Activated CD4-positive, alpha-beta memory T cell treated with anti-CD3 and anti-CD28 coated beads, Interleukin-2, amount 10 ng/mL, durations not matched to agents 7 days and 5 days (primary cell): ENCODE measurements at regions not wholly inside any gene's neighbourhood (a gene's known extent, or its start where the extent isn't known, plus 50 kb on each side); places are given as distances from the start of the nearest gene placed in this dataset.
"Not testable (repeated sequence)": the region's sequence is repeated elsewhere in the genome, so short reads cannot be mapped to it uniquely, and the experiment has no call there.

Source experiments
- CTCF ChIA-PET: fragments of 350-600 bp; sonication (Branson Sonifier 250); formaldehyde crosslinking; loops from one replicate; lab custom pipeline; 2021; ENCODE audit warnings: antibody characterized with exemption, inconsistent platforms; lab: Charles Lee
- POLR2A ChIA-PET: fragments of 350-600 bp; sonication (Branson Sonifier 250); formaldehyde crosslinking; loops from one replicate; lab custom pipeline; 2021; ENCODE audit warnings: antibody characterized with exemption; lab: Charles Lee
- DNase-seq: peaks from one replicate; pipeline ENCODE4 v3.0.0-alpha.2; 2020
- H3K27ac Mint-ChIP-seq: one replicate; pipeline ENCODE4 v1.8.0; 2021; ENCODE audit warnings: mild to moderate bottlenecking, mixed read lengths
- H3K27me3 Mint-ChIP-seq: one replicate; pipeline ENCODE4 v1.8.0; 2021; ENCODE audit warnings: mixed read lengths
- H3K36me3 Mint-ChIP-seq: one replicate; pipeline ENCODE4 v1.8.0; 2021; ENCODE audit warnings: low read depth, mixed read lengths
- H3K4me1 Mint-ChIP-seq: one replicate; pipeline ENCODE4 v1.8.0; 2021; ENCODE audit warnings: mixed read lengths
- H3K4me3 Mint-ChIP-seq: one replicate; pipeline ENCODE4 v1.8.0; 2021; ENCODE audit warnings: mild to moderate bottlenecking, mixed read lengths
- H3K9me3 Mint-ChIP-seq: one replicate; pipeline ENCODE4 v1.8.0; 2021; ENCODE audit warnings: mixed read lengths

DNA sequence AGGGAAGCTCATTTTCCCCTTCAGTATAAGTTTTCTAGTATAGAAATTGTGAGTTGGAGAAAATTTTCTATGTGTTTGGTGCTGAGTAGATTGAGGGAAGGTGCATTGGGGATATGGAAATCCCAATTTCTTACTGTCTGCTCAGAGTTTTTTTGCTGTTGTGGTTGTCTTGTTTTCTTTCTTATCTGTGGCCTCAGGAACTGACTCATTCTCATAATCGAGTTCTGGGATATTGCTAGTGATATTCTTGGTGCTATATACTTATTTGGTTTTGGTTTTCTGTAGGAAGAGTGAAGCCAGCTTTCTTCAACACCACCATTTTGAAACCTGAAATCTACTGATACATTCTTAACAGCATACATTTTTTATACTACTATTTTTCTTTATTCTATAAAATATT, 869.2 kb downstream of the DIPK2A start:
- Mint-ChIP-seq H3K36me3 (no peaks in the 10 kb centered on the region), H3K4me1 (no peaks in the 10 kb centered on the region), H3K27me3 (no peaks in the 10 kb centered on the region), H3K4me3 (no peak overlapping the region), H3K9me3 (peaks cover 4% of the 10 kb centered on the region), H3K27ac (no peak overlapping the region)
- DNase-seq: no peak
- CTCF ChIA-PET: no interaction called here
- POLR2A ChIA-PET: no interaction called here

DNA sequence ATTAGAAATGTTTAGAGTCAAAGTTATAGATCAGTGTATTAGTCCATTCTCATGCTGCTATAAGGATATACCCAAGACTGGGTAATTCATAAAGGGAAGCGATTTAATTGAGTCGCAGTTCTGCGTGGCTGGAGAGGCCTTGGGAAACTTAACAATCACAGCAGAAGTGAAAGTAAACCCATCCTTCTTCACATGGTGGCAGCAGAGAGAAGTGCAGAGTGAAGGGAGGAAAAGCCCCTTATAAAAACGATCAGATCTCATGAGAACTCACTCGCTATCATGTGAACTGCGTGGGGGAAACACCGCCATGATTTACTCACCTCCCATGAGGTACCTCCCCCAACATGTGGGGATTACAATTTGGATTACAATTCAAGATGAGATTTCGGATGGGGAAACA, 871.5 kb downstream of the DIPK2A start:
- CTCF ChIA-PET: no interaction called here
- no peaks in the 10 kb centered on the region for H3K4me1 Mint-ChIP-seq
- POLR2A ChIA-PET: no interaction called here
- no peaks in the 10 kb centered on the region for H3K27me3 Mint-ChIP-seq
- no peaks in the 10 kb centered on the region for H3K36me3 Mint-ChIP-seq
- H3K4me3 Mint-ChIP-seq: no peak overlapping the region
- H3K27ac Mint-ChIP-seq: no peak overlapping the region
- H3K9me3 Mint-ChIP-seq: peaks cover 4% of the 10 kb centered on the region
- no peak for DNase-seq

DNA sequence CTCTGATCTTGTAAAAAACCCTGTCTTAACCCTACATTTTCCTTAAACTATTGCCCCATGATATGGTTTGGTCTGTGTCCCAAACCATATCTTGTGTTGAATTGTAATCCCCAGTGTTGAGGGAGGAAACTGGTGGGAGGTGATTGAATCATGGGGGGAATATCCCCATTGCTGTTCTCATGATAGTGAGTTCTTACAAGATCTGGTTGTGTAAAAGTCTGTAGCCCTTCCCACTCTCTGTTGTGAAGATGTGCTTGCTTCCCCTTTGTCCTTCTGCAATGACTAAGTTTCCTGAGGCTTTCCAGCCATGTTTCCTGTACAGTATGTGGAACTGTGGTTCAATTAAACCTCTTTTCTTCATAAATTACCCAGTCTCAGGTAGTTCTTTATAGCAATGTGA, 881.4 kb downstream of the DIPK2A start:
- H3K27me3 Mint-ChIP-seq: no peaks in the 10 kb centered on the region
- H3K4me3 Mint-ChIP-seq: no peak overlapping the region
- no peak for DNase-seq
- no peak overlapping the region for H3K27ac Mint-ChIP-seq
- CTCF ChIA-PET: no interaction called here
- POLR2A ChIA-PET: no interaction called here
- no peaks in the 10 kb centered on the region for H3K4me1 Mint-ChIP-seq
- H3K9me3 Mint-ChIP-seq: no peaks in the 10 kb centered on the region
- H3K36me3 Mint-ChIP-seq: no peaks in the 10 kb centered on the region

DNA sequence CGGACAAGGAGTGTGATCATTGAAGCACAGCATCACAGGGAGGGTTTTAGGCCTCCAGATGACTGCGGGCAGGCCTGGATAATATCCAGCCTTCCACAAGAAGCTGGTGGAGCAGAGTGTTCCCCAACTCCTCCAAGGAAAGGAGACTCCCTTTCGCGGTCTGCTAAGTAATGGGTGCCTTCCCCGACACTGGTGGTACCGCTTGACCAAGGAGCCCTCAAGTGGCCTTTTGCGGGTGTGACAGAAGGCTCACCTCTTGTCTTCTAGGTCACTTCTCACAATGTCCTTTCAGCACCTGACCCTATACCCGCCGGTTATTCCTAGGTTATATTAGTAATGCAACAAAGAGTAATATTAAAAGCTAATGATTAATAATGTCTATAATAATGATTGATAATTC, 882.4 kb downstream of the DIPK2A start:
- DNase-seq, POLR2A ChIA-PET, H3K4me1 Mint-ChIP-seq, H3K36me3 Mint-ChIP-seq, H3K9me3 Mint-ChIP-seq, CTCF ChIA-PET, H3K4me3 Mint-ChIP-seq, H3K27ac Mint-ChIP-seq, H3K27me3 Mint-ChIP-seq: not testable (repeated sequence)

DNA sequence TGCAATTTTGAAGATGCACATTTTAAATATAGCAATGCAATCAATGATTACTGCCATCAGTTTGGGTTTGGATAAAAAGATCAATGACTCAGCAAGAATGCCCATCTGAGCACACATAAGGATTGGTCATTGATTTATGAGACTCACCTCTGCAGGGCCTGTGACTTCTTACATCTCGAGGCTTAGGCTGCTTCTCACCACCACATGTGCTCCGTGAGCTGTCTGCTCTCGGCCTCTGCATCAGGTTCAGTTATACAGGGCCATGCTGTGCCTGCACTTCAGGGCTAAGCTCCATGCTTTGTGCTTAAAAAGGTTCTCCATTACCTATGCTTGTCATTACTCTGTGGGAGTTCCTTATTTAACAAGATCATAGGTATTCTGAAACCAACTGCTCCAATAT, 887.5 kb downstream of the DIPK2A start:
- no peak for DNase-seq
- no peaks in the 10 kb centered on the region for H3K4me1 Mint-ChIP-seq
- no peak overlapping the region for H3K27ac Mint-ChIP-seq
- no peaks in the 10 kb centered on the region for H3K9me3 Mint-ChIP-seq
- H3K27me3 Mint-ChIP-seq: no peaks in the 10 kb centered on the region
- H3K4me3 Mint-ChIP-seq: no peak overlapping the region
- H3K36me3 Mint-ChIP-seq: no peaks in the 10 kb centered on the region
- CTCF ChIA-PET: no interaction called here
- POLR2A ChIA-PET: no interaction called here

DNA sequence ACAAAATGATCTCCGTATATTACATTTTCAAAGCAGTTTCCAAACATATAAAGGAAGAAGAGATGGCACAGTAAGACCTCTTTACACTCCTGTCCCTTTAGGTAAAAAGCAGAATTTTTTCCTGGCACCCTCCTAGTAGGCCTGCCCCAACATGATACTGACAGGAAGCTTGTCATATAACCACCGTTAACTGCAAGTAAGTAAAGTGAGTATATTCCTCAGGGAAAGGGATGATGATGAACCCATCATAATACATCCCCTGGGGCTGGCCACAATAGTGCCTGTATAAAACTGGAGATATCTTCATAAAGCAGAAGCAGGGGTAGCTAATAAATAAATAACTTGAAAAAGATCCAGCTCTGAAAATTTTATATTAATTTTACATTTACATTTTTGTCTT, 893.0 kb downstream of the DIPK2A start:
- CTCF ChIA-PET: no interaction called here
- no peaks in the 10 kb centered on the region for H3K27me3 Mint-ChIP-seq
- H3K27ac Mint-ChIP-seq: no peak overlapping the region
- no peak for DNase-seq
- POLR2A ChIA-PET: no interaction called here
- H3K9me3 Mint-ChIP-seq: no peaks in the 10 kb centered on the region
- H3K4me1 Mint-ChIP-seq: no peaks in the 10 kb centered on the region
- no peaks in the 10 kb centered on the region for H3K36me3 Mint-ChIP-seq
- no peak overlapping the region for H3K4me3 Mint-ChIP-seq

DNA sequence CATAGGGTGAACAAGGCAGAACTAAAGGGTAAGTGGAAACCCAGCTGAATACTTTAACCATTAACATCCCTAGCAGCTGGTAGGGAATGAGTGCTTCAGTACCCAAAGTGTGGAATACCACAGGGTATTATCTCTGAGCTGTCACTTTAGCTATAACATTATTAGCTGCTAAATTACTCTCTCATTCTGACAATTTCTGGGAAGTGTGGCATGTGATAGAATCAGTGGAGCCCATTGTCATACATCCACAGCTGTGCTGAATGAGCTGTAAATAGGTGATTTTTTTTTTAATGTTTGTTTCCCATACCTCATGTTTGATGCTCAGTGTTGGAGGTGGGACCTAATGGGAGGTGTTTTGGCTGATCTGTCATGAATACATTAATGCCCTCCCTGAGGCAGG, 894.3 kb downstream of the DIPK2A start:
- Mint-ChIP-seq H3K27me3 (no peaks in the 10 kb centered on the region), H3K4me3 (no peak overlapping the region), H3K36me3 (no peaks in the 10 kb centered on the region), H3K4me1 (no peaks in the 10 kb centered on the region), H3K27ac (no peak overlapping the region), H3K9me3 (no peaks in the 10 kb centered on the region)
- no peak for DNase-seq
- ChIA-PET CTCF (no interaction called here), POLR2A (no interaction called here)

DNA sequence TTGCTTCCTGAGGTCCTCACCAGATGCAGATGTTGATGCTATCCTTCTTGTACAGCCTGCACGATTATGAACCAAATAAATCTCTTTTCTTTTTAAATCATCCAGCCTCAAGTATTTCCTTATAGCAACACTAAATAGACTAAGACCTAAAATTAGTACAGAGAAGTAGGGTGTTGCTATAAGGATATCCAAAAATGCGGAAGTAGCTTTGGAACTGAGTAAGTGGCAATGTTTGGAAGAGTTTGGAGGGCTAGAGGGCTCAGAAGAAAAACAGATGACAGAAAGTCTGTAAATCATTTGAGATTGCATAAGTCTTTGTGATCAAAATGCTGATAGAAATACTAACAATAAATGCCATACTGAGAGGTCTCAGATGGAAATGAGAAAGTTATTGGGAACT, 894.9 kb downstream of the DIPK2A start:
- no peak for DNase-seq
- Mint-ChIP-seq H3K4me1 (no peaks in the 10 kb centered on the region), H3K4me3 (no peak overlapping the region), H3K9me3 (no peaks in the 10 kb centered on the region), H3K27me3 (no peaks in the 10 kb centered on the region), H3K36me3 (no peaks in the 10 kb centered on the region), H3K27ac (no peak overlapping the region)
- ChIA-PET CTCF (no interaction called here), POLR2A (no interaction called here)

DNA sequence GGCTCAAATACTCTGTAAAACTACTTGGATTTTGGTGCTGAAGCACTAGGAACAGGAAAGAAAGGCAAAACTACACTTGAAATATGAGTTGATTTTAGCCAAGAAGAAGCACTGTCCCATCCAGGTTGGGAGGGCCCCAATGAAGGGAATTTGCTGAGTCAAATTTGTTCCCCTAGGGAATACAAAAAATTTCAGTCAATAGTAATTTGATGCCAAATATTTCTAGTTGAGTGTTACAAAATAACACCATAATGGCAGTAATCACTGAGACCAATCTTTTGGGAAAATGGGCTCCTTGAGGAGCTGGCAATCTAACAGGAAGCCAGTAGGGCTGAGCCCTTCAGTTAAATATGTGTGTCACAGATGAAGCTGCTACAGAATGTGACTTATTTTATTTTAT, 896.9 kb downstream of the DIPK2A start:
- ChIA-PET POLR2A (no interaction called here), CTCF (no interaction called here)
- H3K9me3 Mint-ChIP-seq: no peaks in the 10 kb centered on the region
- no peak overlapping the region for H3K4me3 Mint-ChIP-seq
- H3K4me1 Mint-ChIP-seq: no peaks in the 10 kb centered on the region
- DNase-seq: no peak
- H3K27ac Mint-ChIP-seq: no peak overlapping the region
- H3K27me3 Mint-ChIP-seq: no peaks in the 10 kb centered on the region
- no peaks in the 10 kb centered on the region for H3K36me3 Mint-ChIP-seq

DNA sequence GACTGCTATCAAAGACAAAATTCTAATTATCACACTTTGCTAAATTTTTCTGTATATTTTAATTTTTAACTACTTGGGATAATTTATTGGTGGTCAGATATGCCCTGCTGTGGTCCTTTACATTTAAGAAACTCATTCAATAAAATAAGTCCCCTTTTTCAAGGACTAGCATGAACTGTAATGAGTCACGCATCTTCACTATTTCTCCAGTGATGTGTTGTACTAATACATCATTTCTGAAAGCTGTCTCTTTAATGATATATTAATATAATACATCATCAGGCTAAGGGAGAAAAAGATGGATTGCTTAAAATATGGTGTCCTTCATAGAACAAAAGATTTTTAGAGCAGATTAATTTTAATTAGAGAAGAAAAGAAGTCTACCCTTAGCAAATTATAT, 901.4 kb downstream of the DIPK2A start:
- H3K4me3 Mint-ChIP-seq: no peak overlapping the region
- H3K9me3 Mint-ChIP-seq: no peaks in the 10 kb centered on the region
- no peaks in the 10 kb centered on the region for H3K4me1 Mint-ChIP-seq
- H3K36me3 Mint-ChIP-seq: no peaks in the 10 kb centered on the region
- H3K27me3 Mint-ChIP-seq: no peaks in the 10 kb centered on the region
- ChIA-PET CTCF (no interaction called here), POLR2A (no interaction called here)
- no peak for DNase-seq
- no peak overlapping the region for H3K27ac Mint-ChIP-seq

DNA sequence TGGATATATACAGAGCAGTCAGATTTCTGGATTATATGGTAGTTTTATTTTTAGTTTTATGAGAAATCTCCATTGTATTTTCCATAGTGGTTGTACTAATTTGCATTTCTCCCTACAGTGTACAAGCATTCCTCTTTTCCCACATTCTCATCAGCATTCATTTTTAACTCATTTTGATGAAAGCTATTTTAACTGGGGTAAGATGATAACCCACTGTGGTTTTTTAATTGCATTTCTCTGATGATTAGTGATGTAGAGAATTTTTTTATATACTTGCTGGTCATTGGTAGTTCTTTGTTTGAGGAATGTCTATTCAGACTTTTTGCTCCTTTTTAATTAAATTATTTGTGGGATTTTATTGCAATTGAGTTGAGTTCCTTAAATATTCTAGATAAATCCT, 903.6 kb downstream of the DIPK2A start:
- Mint-ChIP-seq H3K9me3 (no peaks in the 10 kb centered on the region), H3K27me3 (no peaks in the 10 kb centered on the region), H3K36me3 (no peaks in the 10 kb centered on the region), H3K4me3 (no peak overlapping the region), H3K4me1 (no peaks in the 10 kb centered on the region), H3K27ac (no peak overlapping the region)
- no peak for DNase-seq
- ChIA-PET CTCF (no interaction called here), POLR2A (no interaction called here)

DNA sequence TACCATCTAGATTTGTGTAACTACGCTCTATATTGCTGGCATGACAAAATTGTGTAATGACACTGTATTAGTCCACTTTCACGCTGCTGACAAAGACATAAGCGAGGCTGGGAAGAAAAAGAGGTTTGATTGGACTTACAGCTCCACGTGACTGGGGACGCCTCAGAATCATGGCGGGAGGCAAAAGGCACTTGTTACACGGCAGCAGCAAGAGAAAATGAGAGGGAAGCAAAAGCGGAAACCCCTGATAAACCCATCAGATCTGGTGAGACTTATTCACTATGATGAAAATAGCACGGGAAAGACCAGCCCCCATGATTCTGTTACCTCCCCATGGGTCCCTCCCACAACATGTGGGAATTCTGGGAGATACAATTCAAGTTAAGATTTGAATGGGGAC, 905.7 kb downstream of the DIPK2A start:
- DNase-seq: no peak
- Mint-ChIP-seq H3K4me3 (no peak overlapping the region), H3K27ac (no peak overlapping the region), H3K4me1 (no peaks in the 10 kb centered on the region), H3K27me3 (no peaks in the 10 kb centered on the region), H3K9me3 (no peaks in the 10 kb centered on the region), H3K36me3 (no peaks in the 10 kb centered on the region)
- ChIA-PET POLR2A (no interaction called here), CTCF (no interaction called here)

DNA sequence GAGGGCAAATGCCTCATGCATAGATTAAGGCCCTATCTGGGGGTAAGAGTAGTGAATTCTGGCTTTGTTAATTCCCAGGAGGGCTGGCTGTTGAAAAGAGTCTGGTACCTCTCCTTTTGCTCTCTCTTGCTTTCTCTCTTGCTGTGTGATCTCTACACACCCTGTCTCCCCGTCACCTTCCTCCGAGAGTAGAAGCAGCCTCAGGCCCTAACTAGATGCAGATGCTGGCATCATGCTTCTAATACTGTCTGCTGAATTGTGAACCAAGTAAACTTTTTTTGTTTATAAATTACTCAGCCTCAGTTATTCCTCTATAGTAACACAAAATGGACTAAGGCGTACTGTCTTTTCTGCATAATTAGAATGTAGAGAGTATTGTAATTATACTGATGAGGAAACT, 908.1 kb downstream of the DIPK2A start:
- no peaks in the 10 kb centered on the region for H3K9me3 Mint-ChIP-seq
- ChIA-PET POLR2A (no interaction called here), CTCF (no interaction called here)
- no peak overlapping the region for H3K27ac Mint-ChIP-seq
- H3K27me3 Mint-ChIP-seq: no peaks in the 10 kb centered on the region
- no peaks in the 10 kb centered on the region for H3K36me3 Mint-ChIP-seq
- DNase-seq: no peak
- H3K4me3 Mint-ChIP-seq: no peak overlapping the region
- H3K4me1 Mint-ChIP-seq: no peaks in the 10 kb centered on the region

DNA sequence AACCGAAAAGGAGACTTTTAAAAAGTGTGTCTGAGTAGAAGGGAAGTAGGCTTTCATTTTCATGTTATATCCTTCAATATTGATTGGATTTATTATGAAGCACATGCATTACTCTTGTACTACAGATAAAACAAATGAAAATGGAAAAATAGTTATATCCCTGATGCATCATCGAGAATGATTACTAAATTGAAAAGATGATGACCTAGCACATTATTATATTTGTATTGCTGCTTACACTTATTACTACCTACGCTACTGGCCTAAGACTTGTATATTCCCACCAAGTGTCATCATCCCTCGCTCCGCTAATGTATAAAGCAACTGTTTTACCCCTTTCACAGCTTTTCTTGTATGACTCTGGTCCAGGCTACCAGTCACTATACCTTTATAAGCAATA, 922.4 kb downstream of the DIPK2A start:
- Mint-ChIP-seq H3K4me1 (no peaks in the 10 kb centered on the region), H3K9me3 (no peaks in the 10 kb centered on the region), H3K27me3 (no peaks in the 10 kb centered on the region), H3K4me3 (no peak overlapping the region), H3K27ac (no peak overlapping the region), H3K36me3 (no peaks in the 10 kb centered on the region)
- CTCF ChIA-PET: no interaction called here
- POLR2A ChIA-PET: no interaction called here
- no peak for DNase-seq

DNA sequence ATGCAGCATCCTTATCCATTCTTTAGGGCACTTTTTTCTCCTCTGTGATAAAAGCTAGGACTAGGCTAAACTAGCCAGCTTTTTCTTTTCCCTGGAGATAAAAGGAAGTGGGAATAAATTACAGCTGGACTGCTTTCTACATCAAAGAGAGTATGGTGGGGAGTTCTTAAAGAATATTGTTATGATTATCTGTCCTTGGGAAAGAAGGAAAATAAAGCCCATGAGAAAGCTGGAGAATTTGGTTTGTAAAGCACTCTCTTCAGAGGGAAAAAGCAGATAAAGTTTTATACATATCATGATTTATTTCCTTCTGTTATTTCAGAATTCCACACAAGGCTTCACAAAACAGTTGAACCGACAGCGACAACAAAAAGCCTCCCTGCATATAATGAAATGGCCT, 923.0 kb downstream of the DIPK2A start:
- ChIA-PET POLR2A (no interaction called here), CTCF (no interaction called here)
- H3K4me3 Mint-ChIP-seq: no peak overlapping the region

More for the DNA sequence above, 923.0 kb downstream of the DIPK2A start:
- Mint-ChIP-seq H3K27me3 (no peaks in the 10 kb centered on the region), H3K27ac (no peak overlapping the region), H3K4me1 (no peaks in the 10 kb centered on the region), H3K36me3 (no peaks in the 10 kb centered on the region), H3K9me3 (no peaks in the 10 kb centered on the region)
- no peak for DNase-seq
